Fibroblast of skin of back (primary cell): ENCODE measurements at regions not wholly inside any gene's neighbourhood (a gene's known extent, or its start where the extent isn't known, plus 50 kb on each side); places are given as distances from the start of the nearest gene placed in this dataset.
"Not testable (repeated sequence)": the region's sequence is repeated elsewhere in the genome, so short reads cannot be mapped to it uniquely, and the experiment has no call there.

Experiments
- DNase-seq: peaks from one replicate; pipeline ENCODE4 v3.0.0-alpha.2; 2013

- DNase-seq = no peak
Measured at GRCh38 chrX:128601706-128602105, 549.5 kb upstream of the ACTRT1 start.

- DNase-seq = no peak
Measured at GRCh38 chrX:128599632-128600031, 547.4 kb upstream of the ACTRT1 start.

GRCh38 chrX:128582036-128582435 lies 529.8 kb upstream of the ACTRT1 start:
- no peak for DNase-seq

DNA sequence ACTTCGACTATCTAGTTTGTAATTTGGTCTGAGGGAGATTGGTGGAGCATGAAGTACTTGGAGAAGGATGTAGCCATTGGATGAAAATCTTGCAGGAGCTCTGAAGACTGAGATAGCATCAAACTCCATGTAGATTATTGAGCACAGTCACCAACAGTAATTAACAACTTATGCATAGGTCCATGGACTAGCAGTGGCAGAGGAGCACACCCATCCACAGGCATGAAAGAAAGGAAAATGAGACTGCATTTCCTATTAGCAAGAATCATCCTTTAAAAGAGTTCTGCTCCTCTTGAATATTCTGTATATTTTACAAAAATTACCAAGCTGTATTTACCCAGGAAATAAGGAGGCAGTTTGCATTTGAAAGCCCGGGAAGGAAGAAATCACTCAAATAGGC lies 529.4 kb upstream of the ACTRT1 start:
- no peak for DNase-seq

DNA sequence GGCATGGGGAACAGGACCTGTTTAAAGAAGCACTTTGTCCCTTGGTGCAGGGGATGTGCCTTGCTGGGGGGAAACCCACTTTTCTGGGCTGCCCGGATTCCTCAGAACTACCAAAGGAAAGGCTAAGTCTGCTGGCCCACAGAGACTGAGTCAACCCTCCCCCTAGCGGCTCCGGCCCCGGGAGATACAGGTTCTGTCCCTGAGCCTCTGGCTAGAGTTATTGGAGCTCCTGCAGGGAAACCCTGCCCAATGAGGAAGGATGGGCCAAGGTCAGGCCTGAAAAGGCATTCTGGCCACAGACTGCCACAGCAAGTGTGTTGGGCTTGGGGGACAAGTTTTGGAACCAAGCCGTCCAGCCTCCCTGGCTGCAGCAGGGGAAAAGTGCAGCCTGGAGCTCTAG lies 490.9 kb upstream of the ACTRT1 start:
- DNase-seq = no peak

DNA sequence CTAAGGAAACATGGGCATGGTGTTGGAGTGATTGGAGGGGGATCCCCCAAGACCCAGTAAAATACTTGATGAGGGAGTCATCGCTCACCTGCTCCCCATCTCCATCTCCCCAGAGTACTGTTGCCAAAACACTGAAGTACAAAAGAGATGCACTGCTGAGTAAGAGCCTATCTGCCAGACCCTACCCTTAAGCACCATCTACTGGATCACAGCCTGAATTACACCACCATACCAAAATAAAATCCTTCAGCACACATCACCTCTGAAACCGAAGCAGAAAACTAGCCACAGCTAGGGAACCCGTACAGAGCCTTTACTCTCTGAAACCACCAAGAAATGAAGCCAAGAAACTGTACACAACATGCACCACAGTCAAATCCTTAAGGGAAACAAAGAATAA lies 466.3 kb upstream of the ACTRT1 start:
- DNase-seq = peak; percentile 16

- no peak for DNase-seq
Measured at GRCh38 chrX:128517691-128518090, 465.5 kb upstream of the ACTRT1 start.

DNA sequence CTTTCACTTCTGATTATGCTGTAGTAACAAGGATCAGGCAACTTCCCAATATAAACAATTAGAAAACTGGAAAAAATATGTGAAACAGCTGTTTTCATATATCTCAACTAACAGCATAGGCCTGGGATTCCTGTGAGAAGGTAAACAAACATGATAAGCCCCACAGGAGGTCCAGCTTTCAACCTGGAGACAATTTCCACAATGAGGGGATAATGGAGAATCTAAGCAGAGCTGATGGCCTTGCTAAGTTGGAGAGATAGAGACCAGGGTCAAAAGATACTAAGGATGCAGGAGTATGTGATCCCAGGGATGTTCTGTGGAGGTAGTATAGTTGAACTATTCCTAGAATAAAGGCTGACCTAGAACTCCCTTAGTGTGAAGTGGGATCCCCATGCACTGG lies 452.3 kb upstream of the ACTRT1 start:
- DNase-seq = no peak

DNA sequence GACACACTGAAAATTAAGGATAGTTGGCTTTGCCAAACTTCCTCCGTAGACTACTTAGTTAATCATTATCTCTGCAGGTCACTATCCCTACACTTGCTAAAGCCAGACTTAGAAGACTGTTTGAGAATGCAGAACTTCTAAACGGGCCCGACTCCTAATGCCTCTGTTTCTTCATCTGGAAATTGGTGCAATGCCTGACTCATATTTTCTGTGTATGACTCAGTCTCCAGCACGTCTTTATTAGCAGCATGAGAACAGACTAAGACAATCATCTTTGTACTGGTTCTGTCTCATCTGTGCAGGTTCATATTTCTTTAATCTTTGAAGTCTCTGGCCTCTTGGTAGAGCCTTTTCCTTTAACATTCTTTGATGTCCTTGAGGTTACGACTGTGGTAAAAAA lies 411.9 kb upstream of the ACTRT1 start:
- DNase-seq = peak; percentile 52

DNA sequence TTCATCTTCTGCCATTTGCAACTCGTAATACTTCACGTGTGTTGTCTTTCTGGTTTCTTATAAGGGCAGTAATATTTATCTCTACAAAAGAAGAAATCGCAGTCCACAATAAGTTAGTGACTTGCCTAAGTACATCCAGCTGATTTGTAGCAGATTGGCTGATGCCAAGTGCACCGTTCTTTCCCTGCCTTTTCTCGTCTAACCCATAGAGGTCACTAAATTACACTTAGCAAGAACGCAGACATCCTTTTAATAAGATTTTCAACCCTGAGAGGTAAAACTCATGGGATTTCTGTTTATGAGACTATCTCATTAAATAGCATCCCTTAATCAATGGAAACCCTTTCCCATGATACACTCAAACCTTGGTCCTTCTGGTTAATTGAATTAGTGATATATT lies 408.6 kb upstream of the ACTRT1 start:
- DNase-seq = no peak

- DNase-seq = peak; percentile 86
Measured at GRCh38 chrX:128458888-128459287, 406.7 kb upstream of the ACTRT1 start.

- no peak for DNase-seq
Measured at GRCh38 chrX:128457674-128458073, 405.5 kb upstream of the ACTRT1 start.

DNA sequence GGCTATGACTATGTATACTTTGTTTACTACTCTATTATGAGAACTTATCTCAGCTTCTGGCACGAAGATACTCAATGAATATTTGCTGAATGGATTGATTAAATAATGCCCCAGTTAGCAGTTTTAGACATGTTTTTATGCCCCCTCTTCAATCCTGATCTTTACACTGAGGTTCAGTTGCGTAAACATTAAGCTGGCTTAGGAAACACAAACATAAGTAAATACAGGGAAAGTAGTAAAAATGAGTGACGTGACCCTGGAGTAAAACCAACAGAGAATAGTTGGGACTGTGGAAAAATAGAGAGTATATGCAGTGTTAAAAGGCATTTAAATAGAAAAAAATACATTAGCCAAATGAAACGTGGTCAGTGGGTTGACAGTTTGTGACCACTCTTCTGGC lies 387.0 kb upstream of the ACTRT1 start:
- DNase-seq = no peak

DNA sequence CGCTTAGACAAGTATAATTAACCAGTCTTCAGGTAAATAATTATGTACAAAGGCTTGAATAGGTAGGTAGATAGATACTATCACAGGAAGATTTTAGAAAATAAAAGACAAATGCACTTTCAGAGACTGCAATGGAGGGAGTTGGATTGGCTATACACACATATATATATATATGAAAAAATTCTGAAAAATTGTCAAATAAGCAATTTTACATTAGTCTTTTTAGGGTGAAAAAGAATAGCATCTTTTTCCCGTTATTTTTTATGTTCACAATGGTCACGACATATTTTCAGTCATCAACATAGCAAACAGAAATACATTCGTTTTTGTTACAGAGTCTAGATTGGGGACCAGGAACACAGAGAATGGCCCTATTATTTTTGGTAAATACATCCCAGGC lies 385.9 kb upstream of the ACTRT1 start:
- DNase-seq = no peak

GRCh38 chrX:128436397-128437103 lies 384.3 kb upstream of the ACTRT1 start:
- no peak for DNase-seq

DNA sequence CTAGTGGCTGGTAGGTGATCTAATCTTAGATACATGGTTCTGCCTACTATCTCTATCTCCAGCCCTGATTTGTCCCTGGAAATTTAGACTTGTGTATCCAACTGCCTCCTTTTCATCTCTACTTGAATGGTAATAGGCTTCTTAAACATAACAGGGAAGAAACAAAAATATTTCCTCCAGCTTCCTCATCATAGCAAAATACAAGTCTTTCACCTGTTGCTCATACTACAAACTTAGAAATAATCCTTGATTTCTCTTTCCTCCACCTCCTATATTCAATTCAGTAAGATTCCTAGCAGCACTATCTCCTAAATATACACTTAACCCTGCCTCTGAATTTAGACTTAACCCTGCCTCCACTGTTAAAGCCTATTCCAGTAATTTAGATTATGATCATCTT lies 373.3 kb upstream of the ACTRT1 start:
- no peak for DNase-seq

DNA sequence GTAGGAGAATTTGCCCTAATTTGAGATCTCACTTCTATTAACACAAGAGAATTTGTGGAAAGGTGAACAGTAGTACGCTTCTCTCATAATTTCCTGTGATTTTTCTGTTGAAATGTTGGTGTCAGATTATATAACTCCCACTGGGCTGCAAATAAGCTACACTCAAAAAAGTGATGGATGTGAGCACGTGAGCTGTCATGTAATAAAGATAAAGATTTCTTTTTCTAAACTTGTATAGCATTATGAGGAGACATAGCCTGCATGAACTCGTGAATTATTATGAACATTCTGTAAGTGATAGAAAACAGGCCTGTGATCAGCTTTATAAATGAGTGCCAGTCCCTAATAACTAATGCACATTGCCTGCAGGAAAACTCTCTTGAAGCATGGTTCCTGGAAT lies 356.6 kb upstream of the ACTRT1 start:
- no peak for DNase-seq

GRCh38 chrX:128396601-128397000 lies 344.4 kb upstream of the ACTRT1 start:
- peak; percentile 43 for DNase-seq

DNA sequence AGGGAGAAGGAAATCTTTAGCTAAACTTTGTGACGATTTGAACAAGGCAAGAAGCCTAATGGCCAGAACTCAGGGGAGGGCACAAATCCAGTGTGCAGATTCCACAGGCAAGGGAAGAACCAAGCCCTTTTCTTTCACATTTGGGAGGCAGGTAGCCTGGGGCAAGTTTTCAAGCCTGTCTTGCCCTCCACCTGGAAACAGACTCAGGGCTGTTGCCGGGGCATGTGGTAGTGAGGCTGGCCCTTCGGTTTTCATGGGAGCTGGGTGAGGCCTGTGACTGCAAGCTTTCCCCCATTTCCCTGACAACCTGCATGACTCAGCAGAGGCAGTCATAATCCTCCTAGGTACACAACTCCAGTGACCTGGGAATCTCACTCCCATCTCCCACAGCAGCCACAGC lies 331.6 kb upstream of the ACTRT1 start:
- DNase-seq = not testable (repeated sequence)

DNA sequence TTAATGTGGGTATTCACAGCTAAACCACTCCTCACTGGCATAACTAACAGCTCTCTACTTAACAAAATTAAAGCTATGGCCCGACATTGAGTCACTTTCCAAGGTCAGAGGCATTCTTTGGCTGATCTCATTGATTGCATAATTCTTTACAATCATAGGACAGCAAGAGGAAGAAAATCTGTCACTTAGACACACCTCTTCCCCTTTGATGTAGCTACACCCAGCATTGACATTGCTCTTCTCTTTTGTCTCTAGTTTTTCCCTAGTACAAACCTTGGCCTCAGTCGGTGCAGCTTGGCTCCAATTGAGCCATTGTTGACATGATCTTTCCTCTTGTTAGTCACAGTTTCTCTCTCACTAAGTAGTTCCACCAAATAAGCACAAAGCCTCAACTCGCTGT lies 313.3 kb upstream of the ACTRT1 start:
- no peak for DNase-seq

DNA sequence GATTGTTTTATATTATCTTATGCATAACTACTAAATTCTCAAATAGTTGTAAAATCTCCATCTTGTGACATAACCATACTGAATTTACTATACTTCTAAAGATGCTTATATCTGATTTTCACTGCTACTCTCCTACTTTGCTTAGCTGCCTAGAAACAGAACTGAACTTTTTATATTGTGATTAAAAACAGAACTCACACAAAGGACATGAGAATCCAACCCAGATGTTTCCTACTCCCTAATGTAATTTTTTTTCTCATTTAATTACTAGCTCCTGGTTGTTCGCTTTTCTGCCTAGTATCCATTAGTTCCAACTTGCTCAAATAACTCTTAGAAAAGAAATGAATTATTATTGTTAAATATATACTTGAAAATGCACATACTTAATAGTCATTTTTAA lies 283.5 kb upstream of the ACTRT1 start:
- DNase-seq = no peak

DNA sequence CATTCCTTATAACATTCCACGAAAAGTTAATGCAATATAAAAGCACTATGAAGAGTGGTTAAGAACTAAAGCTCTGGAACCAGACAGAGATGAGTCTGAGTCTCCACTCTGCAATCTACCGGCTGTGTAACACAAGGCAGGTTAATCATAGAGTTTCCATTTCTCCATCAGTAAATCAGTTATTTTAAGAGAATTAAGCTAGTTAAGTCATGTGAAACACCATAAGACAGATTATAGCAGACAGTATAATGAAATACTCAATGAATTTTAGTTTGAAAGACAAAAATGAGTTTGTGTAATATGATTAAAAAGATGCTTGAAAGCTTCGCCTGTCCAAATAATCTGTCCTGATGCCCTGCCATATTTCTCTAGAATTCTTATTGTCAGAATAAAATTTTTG lies 282.6 kb upstream of the ACTRT1 start:
- no peak for DNase-seq

DNA sequence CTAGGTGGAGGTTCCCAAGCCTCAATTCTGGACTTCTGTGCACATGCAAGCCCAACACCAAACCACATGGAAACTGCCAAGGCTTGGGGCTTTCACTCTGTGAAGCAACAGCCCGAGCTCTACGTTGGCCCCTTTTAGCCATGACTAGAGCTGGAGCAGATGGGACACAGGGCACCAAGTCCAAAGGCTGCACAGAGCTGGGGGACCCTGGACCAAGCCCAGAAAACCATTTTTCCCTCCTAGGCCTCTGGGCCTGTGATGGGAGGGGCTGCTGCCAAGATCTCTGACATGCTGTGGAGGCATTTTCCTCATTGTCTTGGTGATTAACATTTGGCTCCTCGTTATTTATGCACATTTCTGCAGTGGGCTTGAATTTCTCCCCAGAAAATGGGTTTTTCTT lies 258.7 kb upstream of the ACTRT1 start:
- no peak for DNase-seq

GRCh38 chrX:128309311-128309710 lies 257.1 kb upstream of the ACTRT1 start:
- peak; percentile 36 for DNase-seq

- DNase-seq = no peak
Measured at GRCh38 chrX:128294198-128294597, 242.0 kb upstream of the ACTRT1 start.
